Progenitor cell of endocrine pancreas (in vitro differentiated cells): ENCODE measurements at regions not wholly inside any gene's neighbourhood (a gene's known extent, or its start where the extent isn't known, plus 50 kb on each side); places are given as distances from the start of the nearest gene placed in this dataset.

Source experiments
- DNase-seq: peaks from one replicate; pipeline ENCODE4 v3.0.0; 2021; ENCODE audit warnings: low spot score; ENCODE audit not compliant: unreplicated experiment
- H3K27ac Mint-ChIP-seq: 2 replicates; pipeline ENCODE4 v1.8.0; 2021; ENCODE audit warnings: mild to moderate bottlenecking, moderate library complexity, mixed read lengths
- H3K27me3 Mint-ChIP-seq: 2 replicates; pipeline ENCODE4 v1.8.0; 2021; ENCODE audit warnings: mixed read lengths
- H3K36me3 Mint-ChIP-seq: 2 replicates; pipeline ENCODE4 v1.8.0; 2022; ENCODE audit warnings: mixed read lengths; ENCODE audit not compliant: insufficient read depth
- H3K4me1 Mint-ChIP-seq: 2 replicates; pipeline ENCODE4 v1.8.0; 2021; ENCODE audit warnings: low read depth, mixed read lengths
- H3K4me3 Mint-ChIP-seq: 2 replicates; pipeline ENCODE4 v1.8.0; 2021; ENCODE audit warnings: low read depth, mild to moderate bottlenecking, moderate library complexity, mixed read lengths
- H3K9me3 Mint-ChIP-seq: 2 replicates; pipeline ENCODE4 v1.8.0; 2021; ENCODE audit warnings: low read depth, mixed read lengths
- CTCF ChIP-seq: fragments of 200-600 bp; sonication (generic); IDR thresholded peaks from one replicate; pipeline ENCODE4 v1.5.0; 2021; ENCODE audit warnings: antibody characterized with exemption, mild to moderate bottlenecking; ENCODE audit not compliant: unreplicated experiment

GRCh38 chr2:226073496-226074160 is 674.1 kb downstream of the NYAP2 start:
- DNase-seq, result no peak
- H3K4me1 Mint-ChIP-seq, result no peaks in the 10 kb centered on the region
- H3K9me3 Mint-ChIP-seq, result peaks cover 6% of the 10 kb centered on the region
- no peak for TF ChIP-seq CTCF
- no peak overlapping the region for H3K27ac Mint-ChIP-seq
- no peak overlapping the region for H3K4me3 Mint-ChIP-seq
- no peaks in the 10 kb centered on the region for H3K27me3 Mint-ChIP-seq
- no peaks in the 10 kb centered on the region for H3K36me3 Mint-ChIP-seq

GRCh38 chr2:226066873-226067272 is 667.4 kb downstream of the NYAP2 start:
- H3K4me3 Mint-ChIP-seq, result no peak overlapping the region
- H3K27me3 Mint-ChIP-seq, result no peaks in the 10 kb centered on the region
- DNase-seq, result no peak
- TF ChIP-seq CTCF, result no peak
- peaks cover 6% of the 10 kb centered on the region for H3K9me3 Mint-ChIP-seq
- H3K4me1 Mint-ChIP-seq, result no peaks in the 10 kb centered on the region
- H3K27ac Mint-ChIP-seq, result no peak overlapping the region
- no peaks in the 10 kb centered on the region for H3K36me3 Mint-ChIP-seq

- no peaks in the 10 kb centered on the region for H3K36me3 Mint-ChIP-seq
Measured at GRCh38 chr2:226066391-226066790, 666.9 kb downstream of the NYAP2 start.

GRCh38 chr2:226064932-226065570 is 665.5 kb downstream of the NYAP2 start:
- DNase-seq, result no peak
- no peak overlapping the region for H3K4me3 Mint-ChIP-seq
- H3K36me3 Mint-ChIP-seq, result no peaks in the 10 kb centered on the region
- peaks cover 3% of the 10 kb centered on the region for H3K9me3 Mint-ChIP-seq
- no peaks in the 10 kb centered on the region for H3K4me1 Mint-ChIP-seq
- no peak overlapping the region for H3K27ac Mint-ChIP-seq
- TF ChIP-seq CTCF, result no peak
- no peaks in the 10 kb centered on the region for H3K27me3 Mint-ChIP-seq

More at GRCh38 chr2:226066391-226066790, 666.9 kb downstream of the NYAP2 start:
- H3K27ac Mint-ChIP-seq, result no peak overlapping the region
- TF ChIP-seq CTCF, result no peak
- H3K4me3 Mint-ChIP-seq, result no peak overlapping the region
- peaks cover 6% of the 10 kb centered on the region for H3K9me3 Mint-ChIP-seq
- H3K27me3 Mint-ChIP-seq, result no peaks in the 10 kb centered on the region
- DNase-seq, result no peak
- no peaks in the 10 kb centered on the region for H3K4me1 Mint-ChIP-seq

GRCh38 chr2:226063704-226064440 is 664.4 kb downstream of the NYAP2 start:
- Mint-ChIP-seq H3K9me3 (no peaks in the 10 kb centered on the region), H3K4me1 (no peaks in the 10 kb centered on the region), H3K27ac (no peak overlapping the region), H3K36me3 (no peaks in the 10 kb centered on the region), H3K27me3 (no peaks in the 10 kb centered on the region), H3K4me3 (no peak overlapping the region)
- DNase-seq, result no peak
- TF ChIP-seq CTCF, result no peak
